Fibroblast of peridontal ligament (primary cell): ENCODE measurements at regions not wholly inside any gene's neighbourhood (a gene's known extent, or its start where the extent isn't known, plus 50 kb on each side); places are given as distances from the start of the nearest gene placed in this dataset.
"Not testable (repeated sequence)": the region's sequence is repeated elsewhere in the genome, so short reads cannot be mapped to it uniquely, and the experiment has no call there.

Source experiments
- DNase-seq: peaks from one replicate; pipeline ENCODE4 v3.0.0-alpha.2; 2010; ENCODE audit errors: extremely low read depth

GRCh38 chr9:3659647-3660046 lies 133.8 kb upstream of the RFX3 start:
- no peak for DNase-seq

GRCh38 chr9:3658964-3659363 lies 133.2 kb upstream of the RFX3 start:
- no peak for DNase-seq

- DNase-seq = no peak
Measured at GRCh38 chr9:3656224-3656623, 130.4 kb upstream of the RFX3 start.

GRCh38 chr9:3650994-3651622 lies 125.3 kb upstream of the RFX3 start:
- no peak for DNase-seq

- DNase-seq = no peak
Measured at GRCh38 chr9:3648722-3649246, 123.0 kb upstream of the RFX3 start.

GRCh38 chr9:3648266-3648665 lies 122.5 kb upstream of the RFX3 start:
- no peak for DNase-seq

- no peak for DNase-seq
Measured at GRCh38 chr9:3647652-3648051, 121.9 kb upstream of the RFX3 start.

- DNase-seq = no peak
Measured at GRCh38 chr9:3646226-3646625, 120.4 kb upstream of the RFX3 start.

- not testable (repeated sequence) for DNase-seq
Measured at GRCh38 chr9:3642075-3642474, 116.3 kb upstream of the RFX3 start.

GRCh38 chr9:3629495-3629894 lies 103.7 kb upstream of the RFX3 start:
- no peak for DNase-seq

- peak; percentile 44 for DNase-seq
Measured at GRCh38 chr9:3628239-3628638, 102.4 kb upstream of the RFX3 start.

- no peak for DNase-seq
Measured at GRCh38 chr9:3608011-3608410, 82.2 kb upstream of the RFX3 start.

- no peak for DNase-seq
Measured at GRCh38 chr9:3600672-3601071, 74.9 kb upstream of the RFX3 start.

GRCh38 chr9:3597792-3598191 lies 72.0 kb upstream of the RFX3 start:
- DNase-seq = no peak

- DNase-seq = no peak
Measured at GRCh38 chr9:3586066-3586465, 60.3 kb upstream of the RFX3 start.

GRCh38 chr9:3585606-3586005 lies 59.8 kb upstream of the RFX3 start:
- no peak for DNase-seq

GRCh38 chr9:3578786-3579185 lies 53.0 kb upstream of the RFX3 start:
- peak; percentile 72 for DNase-seq

GRCh38 chr9:3576328-3576727 lies 50.5 kb upstream of the RFX3 start:
- no peak for DNase-seq

GRCh38 chr9:3575821-3576220 lies 50.0 kb upstream of the RFX3 start:
- DNase-seq = no peak
